ENCODE measurements at regions not wholly inside any gene's neighbourhood (a gene's known extent, or its start where the extent isn't known, plus 50 kb on each side); places are given as distances from the start of the nearest gene placed in this dataset.
"Not testable (repeated sequence)": the region's sequence is repeated elsewhere in the genome, so short reads cannot be mapped to it uniquely, and the experiment has no call there.

DNA sequence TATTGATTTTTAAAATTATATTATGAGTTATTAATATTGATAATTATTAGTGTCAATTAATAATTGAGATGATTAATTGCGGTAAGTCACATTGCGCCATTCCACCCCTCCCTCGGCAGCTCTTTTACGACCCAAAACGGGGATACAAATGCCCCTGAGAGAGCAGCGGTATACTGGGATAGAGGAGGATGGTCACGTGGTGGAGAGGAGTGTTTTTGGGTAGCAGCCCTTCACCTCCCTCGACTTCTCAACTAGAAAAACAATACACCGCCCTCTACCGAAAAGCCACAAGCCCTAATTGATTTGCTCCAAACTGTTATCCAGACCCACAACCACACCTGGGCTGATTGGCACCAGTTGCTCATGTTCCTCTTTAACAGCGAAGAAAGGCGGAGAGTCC, 71.0 kb downstream of the DAPL1 start:
- not testable (repeated sequence) for H3K4me3 ChIP-seq (replicated peaks; ENCODE audit: low read depth, low read length); DNase-seq (ENCODE audit: low read depth)

DNA sequence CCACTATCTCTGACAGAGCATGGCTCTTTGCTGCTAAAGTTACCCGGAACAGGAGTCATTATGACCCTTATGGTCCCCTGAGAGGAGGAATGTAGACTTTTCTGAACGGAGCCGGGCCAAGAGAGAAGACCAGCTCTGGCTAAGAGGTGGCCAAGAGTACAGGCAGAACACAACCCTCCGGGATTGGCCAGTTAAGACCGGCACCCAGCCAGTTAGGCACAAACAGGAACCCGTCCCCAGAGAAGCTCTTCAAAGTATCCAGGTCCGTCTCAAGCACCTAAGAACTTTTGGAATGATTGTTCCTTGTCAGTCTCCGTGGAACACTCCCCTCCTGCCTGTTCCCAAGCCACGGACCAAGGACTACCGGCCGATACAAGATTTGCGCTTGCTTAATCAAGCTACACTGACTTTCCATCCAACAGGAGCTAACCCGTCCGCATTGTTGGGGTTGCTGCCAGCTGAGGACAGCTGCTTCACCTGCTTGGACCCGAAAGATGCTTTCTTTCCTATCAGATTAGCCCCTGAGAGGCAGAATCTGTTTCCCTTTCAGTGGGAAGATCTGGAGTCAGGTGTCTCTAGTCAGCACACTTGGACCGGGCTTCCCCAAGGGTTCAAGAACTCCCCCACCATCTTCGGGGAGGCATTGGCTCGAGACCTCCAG, 72.5 kb downstream of the DAPL1 start:
- not testable (repeated sequence) for DNase-seq (ENCODE audit: low read depth)

GRCh38 chr2:158868386-158868785, 73.3 kb downstream of the DAPL1 start:
- not testable (repeated sequence) for DNase-seq (ENCODE audit: low read depth); H3K4me3 ChIP-seq (replicated peaks; ENCODE audit: low read depth, low read length)

More for the DNA sequence above, 72.5 kb downstream of the DAPL1 start:
- H3K4me3 ChIP-seq (replicated peaks; ENCODE audit: low read depth, low read length) = not testable (repeated sequence)

- H3K4me3 ChIP-seq (replicated peaks; ENCODE audit: low read depth, low read length); DNase-seq (ENCODE audit: low read depth): not testable (repeated sequence)
Measured at GRCh38 chr2:158869122-158869521, 74.0 kb downstream of the DAPL1 start.

GRCh38 chr2:158869609-158870008, 74.5 kb downstream of the DAPL1 start:
- DNase-seq (ENCODE audit: low read depth); H3K4me3 ChIP-seq (replicated peaks; ENCODE audit: low read depth, low read length): not testable (repeated sequence)

GRCh38 chr2:158878003-158878402, 82.9 kb downstream of the DAPL1 start:
- TF ChIP-seq CTCF (IDR thresholded peaks at IDR 0.05; ENCODE audit: low read length, missing control alignments) = no peak
- DNase-seq (ENCODE audit: low read depth) = no peak
- H3K4me3 ChIP-seq (replicated peaks; ENCODE audit: low read depth, low read length) = no peak overlapping the region

- no peak for TF ChIP-seq CTCF (IDR thresholded peaks at IDR 0.05; ENCODE audit: low read length, missing control alignments)
- H3K4me3 ChIP-seq (replicated peaks; ENCODE audit: low read depth, low read length) = no peak overlapping the region
- DNase-seq (ENCODE audit: low read depth) = no peak
Measured at GRCh38 chr2:158879229-158879903, 84.2 kb downstream of the DAPL1 start.

- DNase-seq (ENCODE audit: low read depth) = no peak
- TF ChIP-seq CTCF (IDR thresholded peaks at IDR 0.05; ENCODE audit: low read length, missing control alignments) = no peak
- H3K4me3 ChIP-seq (replicated peaks; ENCODE audit: low read depth, low read length) = no peak overlapping the region
Measured at GRCh38 chr2:158882297-158882696, 86.1 kb upstream of the TANC1 start.

- H3K4me3 ChIP-seq (replicated peaks; ENCODE audit: low read depth, low read length); DNase-seq (ENCODE audit: low read depth): not testable (repeated sequence)
Measured at GRCh38 chr2:158884552-158884951, 83.9 kb upstream of the TANC1 start.

DNA sequence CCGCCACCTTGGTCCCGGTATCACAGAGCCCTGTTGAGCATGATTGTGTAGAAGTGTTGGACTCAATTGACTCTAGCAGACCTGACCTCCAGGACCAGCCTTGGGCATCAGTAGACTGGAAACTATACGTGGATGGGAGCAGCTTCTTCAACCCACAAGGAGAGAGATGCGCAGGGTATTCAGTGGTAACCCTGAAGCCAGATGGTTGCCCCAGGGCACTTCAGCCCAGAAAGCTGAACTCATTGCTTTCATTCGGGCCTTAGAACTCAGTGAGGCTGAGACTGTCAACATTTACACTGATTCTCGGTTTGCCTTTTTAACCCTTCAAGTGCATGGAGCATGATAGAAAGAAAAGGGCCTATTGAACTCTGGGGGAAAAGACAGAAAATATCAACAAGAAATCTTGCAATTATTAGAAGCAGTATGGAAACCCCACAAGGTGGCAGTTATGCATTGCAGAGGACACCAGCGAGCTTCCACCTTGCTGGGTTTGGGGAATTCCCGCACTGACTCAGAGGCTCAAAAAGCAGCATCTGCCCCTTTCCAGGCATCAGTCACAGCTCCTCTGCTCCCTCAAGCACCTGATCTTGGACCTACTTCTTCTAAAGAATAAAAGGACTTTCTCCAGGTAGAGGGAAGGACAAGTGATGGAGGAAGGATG, 83.3 kb upstream of the TANC1 start:
- H3K4me3 ChIP-seq (replicated peaks; ENCODE audit: low read depth, low read length); DNase-seq (ENCODE audit: low read depth): not testable (repeated sequence)

DNA sequence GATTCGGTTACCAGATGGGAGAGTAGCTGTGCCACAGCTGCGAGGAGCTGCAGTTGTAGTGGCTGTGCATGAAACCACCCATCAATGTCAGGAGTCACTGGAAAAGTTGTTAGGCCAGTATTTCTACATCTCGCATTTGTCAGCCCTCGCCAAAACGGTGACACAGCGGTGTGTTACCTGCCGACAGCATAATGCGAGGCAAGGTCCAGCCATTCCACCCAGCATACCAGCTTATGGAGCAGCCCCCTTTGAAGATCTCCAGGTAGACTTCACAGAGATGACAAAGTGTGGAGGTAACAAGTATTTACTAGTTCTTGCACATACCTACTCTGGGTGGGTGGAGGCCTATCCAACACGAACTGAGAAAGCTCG, 82.8 kb upstream of the TANC1 start:
- not testable (repeated sequence) for DNase-seq (ENCODE audit: low read depth)

More for the DNA sequence above, 82.8 kb upstream of the TANC1 start:
- not testable (repeated sequence) for H3K4me3 ChIP-seq (replicated peaks; ENCODE audit: low read depth, low read length)

Measured in fibroblast of pulmonary artery (primary cell).